ENCODE measurements at regions not wholly inside any gene's neighbourhood (a gene's known extent, or its start where the extent isn't known, plus 50 kb on each side); places are given as distances from the start of the nearest gene placed in this dataset.

DNA sequence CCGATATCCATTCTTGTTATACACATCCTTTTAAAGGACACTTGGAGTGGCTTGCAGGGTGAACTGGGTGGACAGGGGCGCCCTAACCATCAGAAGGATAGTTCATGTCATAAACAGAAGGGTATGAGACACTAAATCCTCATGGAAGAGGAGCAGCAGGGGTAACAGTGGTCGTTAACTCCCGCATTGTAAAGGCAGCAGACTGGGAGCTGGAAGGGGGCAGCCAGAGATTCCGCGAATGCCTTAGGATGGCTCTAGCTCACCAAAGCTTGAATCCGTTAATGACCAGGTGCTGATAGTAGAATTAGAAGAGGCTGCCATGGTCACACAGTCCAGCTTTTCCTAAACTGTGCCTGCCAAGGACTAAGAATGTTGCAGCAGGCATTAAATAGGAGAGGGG, 85.2 kb upstream of the ANKRD34C start:
- no peak for TF ChIP-seq CTCF (IDR thresholded peaks at IDR 0.05; ENCODE audit: borderline replicate concordance, extremely low read depth, low read length, poor library complexity, severe bottlenecking)
- TF ChIP-seq EZH2 (IDR thresholded peaks at IDR 0.05; ENCODE audit: borderline replicate concordance, low read depth, low read length, severe bottlenecking), result no peak
